ENCODE measurements at regions not wholly inside any gene's neighbourhood (a gene's known extent, or its start where the extent isn't known, plus 50 kb on each side); places are given as distances from the start of the nearest gene placed in this dataset.

DNA sequence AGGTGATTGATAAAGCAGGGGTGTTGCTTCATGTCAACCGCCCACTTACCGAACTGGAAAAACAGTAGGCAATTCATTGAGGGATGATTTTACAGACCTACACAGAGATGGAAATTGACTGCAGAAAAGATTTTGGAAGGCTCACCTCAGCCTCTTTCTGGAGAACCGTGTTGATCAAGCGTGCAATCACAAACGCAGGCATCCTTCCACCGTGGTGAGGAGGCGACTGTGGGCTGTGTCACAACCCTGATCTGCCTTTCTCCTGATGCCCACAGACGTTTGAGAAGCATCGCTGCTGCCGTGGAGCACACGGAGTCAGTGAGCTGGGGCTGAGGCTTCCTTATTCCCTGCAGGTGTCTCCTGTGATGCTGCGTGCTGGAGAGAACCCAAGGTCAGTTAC is 132.0 kb downstream of the TMEM18 start:
- TF ChIP-seq TAF1 (IDR thresholded peaks at IDR 0.05; ENCODE audit: low read depth, low read length) (no peak), POLR2A (IDR thresholded peaks at IDR 0.05; ENCODE audit: low read depth, low read length) (no peak), PAX5 (IDR thresholded peaks at IDR 0.05; ENCODE audit: insufficient read depth, low read length, severe bottlenecking) (no peak), POLR2AphosphoS5 (IDR thresholded peaks at IDR 0.05; ENCODE audit: low read depth, low read length) (no peak), SPI1 (IDR thresholded peaks at IDR 0.05; ENCODE audit: low read depth, low read length) (no peak)

Data from GM12891 (cell line).